NCI-H2171 (cell line): ENCODE measurements at regions not wholly inside any gene's neighbourhood (a gene's known extent, or its start where the extent isn't known, plus 50 kb on each side); places are given as distances from the start of the nearest gene placed in this dataset.

ENCODE experiments used
- DNase-seq: peaks from one replicate; lab custom pipeline; 2025; lab: John Stamatoyannopoulos, UW

GRCh38 chr4:74878323-74878722 is 54.6 kb upstream of the PARM1 start:
- DNase-seq, result no peak

GRCh38 chr4:74875451-74875850 is 57.5 kb upstream of the PARM1 start:
- no peak for DNase-seq

- peak; percentile 21 for DNase-seq
These were observed 58.1 kb upstream of the PARM1 start for GRCh38 chr4:74874753-74875367.

GRCh38 chr4:74873545-74874301 is 59.2 kb upstream of the PARM1 start:
- DNase-seq, result no peak

- no peak for DNase-seq
These were observed 64.7 kb upstream of the BTC start for GRCh38 chr4:74858921-74859562.

- no peak for DNase-seq
These were observed 61.6 kb upstream of the BTC start for GRCh38 chr4:74855879-74856278.

- no peak for DNase-seq
These were observed 54.5 kb upstream of the BTC start for GRCh38 chr4:74848774-74849173.

GRCh38 chr4:74845834-74846233 is 51.5 kb upstream of the BTC start:
- DNase-seq, result no peak
